ENCODE measurements at regions not wholly inside any gene's neighbourhood (a gene's known extent, or its start where the extent isn't known, plus 50 kb on each side); places are given as distances from the start of the nearest gene placed in this dataset.

- Histone ChIP-seq H3T11ph (ENCODE audit: low read length) (no peak overlapping the region), H3K23ac (ENCODE audit: insufficient read length, low read depth, low read length) (no peak overlapping the region), H3K27ac (ENCODE audit: insufficient read length, low read depth, low read length) (no peak overlapping the region), H3K23me2 (ENCODE audit: insufficient read length, low read depth, low read length, poor library complexity, severe bottlenecking) (no peaks in the 10 kb centered on the region), H2BK12ac (ENCODE audit: insufficient read length, low read depth, low read length) (no peak overlapping the region), H4K91ac (ENCODE audit: insufficient read length, low read depth, low read length) (no peak overlapping the region), H3K14ac (ENCODE audit: insufficient read depth, low read length) (no peak overlapping the region), H3K79me2 (ENCODE audit: insufficient read depth, low read length) (no peaks in the 10 kb centered on the region), H3K79me1 (ENCODE audit: insufficient read depth, low read depth, low read length, poor library complexity, severe bottlenecking) (no peaks in the 10 kb centered on the region), H3K4me2 (ENCODE audit: insufficient read depth, insufficient read length, low read length) (no peak overlapping the region), H4K8ac (replicated peaks; ENCODE audit: insufficient read length, low read depth, low read length) (no peak overlapping the region), H2BK15ac (ENCODE audit: low read depth, low read length) (no peak overlapping the region), H3K9me3 (ENCODE audit: control insufficient read depth, low read depth, low read length) (no peaks in the 10 kb centered on the region), H3K27me3 (ENCODE audit: insufficient read depth, low read length) (no peaks in the 10 kb centered on the region), H2BK120ac (ENCODE audit: low read depth, low read length, poor library complexity, severe bottlenecking) (no peak overlapping the region), H2AK5ac (ENCODE audit: insufficient read length, low read length) (no peak overlapping the region), H4K20me1 (ENCODE audit: control insufficient read depth, insufficient read depth, insufficient read length) (no peaks in the 10 kb centered on the region), H3K18ac (ENCODE audit: insufficient read length, low read depth, low read length) (no peak overlapping the region), H2BK5ac (ENCODE audit: insufficient read length, low read length) (no peak overlapping the region), H3K4ac (ENCODE audit: low read depth, low read length) (no peak overlapping the region), H3K56ac (ENCODE audit: insufficient read length, low read depth, low read length) (no peak overlapping the region), H4K5ac (ENCODE audit: insufficient read length, low read depth, low read length) (no peak overlapping the region), H3K4me1 (ENCODE audit: insufficient read depth, low read length) (peaks cover 7% of the 10 kb centered on the region; the same call in 1 of the 2 replicates), H2BK20ac (ENCODE audit: low read depth, low read length, poor library complexity, severe bottlenecking) (no peak overlapping the region), H3K9ac (ENCODE audit: extremely low read depth, insufficient read length, low read length) (no peak overlapping the region), H2AFZ (ENCODE audit: low read length) (no peak overlapping the region)
- Mint-ChIP-seq H3K9me3 (no peaks in the 10 kb centered on the region; a peak in 1 of 5 replicates), H3K4me3 (no peak overlapping the region), H3K27me3 (ENCODE audit: low read depth) (peaks cover 11% of the 10 kb centered on the region), H3K27ac (peak overlapping the region in 1 of 3 experiments; percentile 69; a peak in 2 of 7 replicates), H3K36me3 (ENCODE audit: insufficient read depth in 1 of 3, low read depth in 3 of 3) (no peaks in the 10 kb centered on the region), H3K4me1 (peaks cover 18 to 20% of the 10 kb centered on the region in 2 experiments)
- no peak for TF ChIP-seq CTCF (conservative IDR thresholded peaks at IDR 0.05)
- peak; percentile 38 for DNase-seq
- WGBS (ENCODE audit: extremely low coverage, insufficient read length, low lambda C conversion rate) = no CpG with 5 or more reads among the region's 5 CpGs
These were observed 109.8 kb upstream of the ALK start for GRCh38 chr2:30031184-30031583.
